PFSK-1 (cell line): ENCODE measurements at regions not wholly inside any gene's neighbourhood (a gene's known extent, or its start where the extent isn't known, plus 50 kb on each side); places are given as distances from the start of the nearest gene placed in this dataset.

Experiments used
- POLR2AphosphoS5 ChIP-seq: IDR thresholded peaks from 2 replicates; pipeline ENCODE4 v1.6.1; 2012; ENCODE audit warnings: low read depth, mild to moderate bottlenecking, control low read depth, low read length, moderate library complexity
- TAF1 ChIP-seq: IDR thresholded peaks from 2 replicates; pipeline ENCODE4 v1.6.1; 2012; ENCODE audit warnings: low read length, control low read depth, borderline replicate concordance; ENCODE audit not compliant: insufficient read depth

GRCh38 chr5:82499725-82500244 lies 221.6 kb upstream of the RPS23 start:
- TF ChIP-seq POLR2AphosphoS5 (no peak), TAF1 (no peak)
